Karpas-422 (cell line): ENCODE measurements at regions not wholly inside any gene's neighbourhood (a gene's known extent, or its start where the extent isn't known, plus 50 kb on each side); places are given as distances from the start of the nearest gene placed in this dataset.
"Not testable (repeated sequence)": the region's sequence is repeated elsewhere in the genome, so short reads cannot be mapped to it uniquely, and the experiment has no call there.

ENCODE experiments used
- DNase-seq: peaks from one replicate; pipeline ENCODE4 v3.0.0-alpha.2; 2015
- H2AFZ ChIP-seq: fragments of 200-600 bp; sonication (generic); 2 replicates; pipeline ENCODE4 v1.6.1; 2014; ENCODE audit warnings: antibody characterized with exemption, low read length, mixed read lengths
- H3K27ac ChIP-seq: fragments of 200-600 bp; sonication (generic); 2 replicates; pipeline ENCODE4 v1.5.1; 2014; ENCODE audit warnings: mild to moderate bottlenecking, low read length, moderate library complexity
- H3K27me3 ChIP-seq: fragments of 200-600 bp; sonication (generic); 2 replicates; pipeline ENCODE4 v1.6.1; 2014; ENCODE audit warnings: low read length, mixed read lengths
- H3K36me3 ChIP-seq: fragments of 200-600 bp; sonication (generic); 2 replicates; pipeline ENCODE4 v1.6.1; 2014; ENCODE audit warnings: low read length, mixed read lengths; ENCODE audit not compliant: insufficient read depth
- H3K4me1 ChIP-seq: fragments of 200-600 bp; sonication (generic); 2 replicates; pipeline ENCODE4 v1.6.1; 2014; ENCODE audit warnings: mild to moderate bottlenecking, low read length, mixed read lengths
- H3K4me2 ChIP-seq: fragments of 200-600 bp; sonication (generic); 2 replicates; pipeline ENCODE4 v1.6.1; 2014; ENCODE audit warnings: low read length, low read depth, mild to moderate bottlenecking; ENCODE audit not compliant: poor library complexity, severe bottlenecking
- H3K4me3 ChIP-seq: fragments of 200-600 bp; sonication (generic); 2 replicates; pipeline ENCODE4 v1.5.1; 2014; ENCODE audit warnings: mild to moderate bottlenecking, antibody characterized with exemption, low read length, mixed read lengths
- H3K79me2 ChIP-seq: fragments of 200-600 bp; sonication (generic); 2 replicates; pipeline ENCODE4 v1.6.1; 2014; ENCODE audit warnings: mild to moderate bottlenecking, low read length, mixed read lengths
- H3K9ac ChIP-seq: fragments of 200-600 bp; sonication (generic); 2 replicates; pipeline ENCODE4 v1.6.0; 2014; ENCODE audit warnings: low read length
- H3K9me2 ChIP-seq: fragments of 200-600 bp; sonication (generic), shearing (Covaris generic); replicated peaks from 2 replicates; pipeline ENCODE4 v1.6.0; 2014; ENCODE audit warnings: mild to moderate bottlenecking, low read length, moderate library complexity; ENCODE audit not compliant: insufficient read depth
- H3K9me3 ChIP-seq: fragments of 300-700, 200-600 bp; sonication (generic); 2 replicates; pipeline ENCODE4 v1.6.1; 2014; ENCODE audit warnings: low read length, mixed read lengths
- H4K20me1 ChIP-seq: fragments of 200-600 bp; sonication (generic); 2 replicates; pipeline ENCODE4 v1.6.1; 2014; ENCODE audit warnings: mild to moderate bottlenecking, antibody characterized with exemption, low read length, low read depth; ENCODE audit not compliant: insufficient read depth

DNA sequence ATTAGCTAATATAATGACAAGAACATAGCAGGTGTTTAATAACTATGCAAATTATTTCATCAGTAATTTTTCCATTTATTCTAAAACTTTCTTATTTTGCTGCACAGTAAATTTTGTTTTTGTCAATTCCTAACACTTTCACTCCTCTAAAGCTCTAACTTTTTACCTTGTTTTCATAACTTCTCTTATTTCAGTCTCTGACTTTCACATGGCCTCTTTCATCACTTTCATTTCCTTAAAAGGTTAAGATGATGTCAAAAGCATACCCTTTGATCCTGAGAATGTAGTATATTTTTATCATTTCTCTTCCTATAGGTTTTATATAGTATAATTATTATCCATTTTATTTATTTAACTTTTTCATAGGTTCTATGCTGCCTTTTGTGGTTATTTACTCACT lies 1325.8 kb upstream of the ALCAM start:
- no peaks in the 10 kb centered on the region for H3K27me3 ChIP-seq
- H3K9me3 ChIP-seq = peaks cover 6% of the 10 kb centered on the region
- H3K4me2 ChIP-seq = no peak overlapping the region
- no peaks in the 10 kb centered on the region for H3K36me3 ChIP-seq
- H3K9ac ChIP-seq = no peak overlapping the region
- DNase-seq = no peak
- no peaks in the 10 kb centered on the region for H4K20me1 ChIP-seq
- H2AFZ ChIP-seq = no peak overlapping the region
- H3K27ac ChIP-seq = no peak overlapping the region
- H3K4me3 ChIP-seq = no peak overlapping the region
- H3K9me2 ChIP-seq = no peaks in the 10 kb centered on the region
- H3K4me1 ChIP-seq = no peaks in the 10 kb centered on the region
- no peaks in the 10 kb centered on the region for H3K79me2 ChIP-seq

DNA sequence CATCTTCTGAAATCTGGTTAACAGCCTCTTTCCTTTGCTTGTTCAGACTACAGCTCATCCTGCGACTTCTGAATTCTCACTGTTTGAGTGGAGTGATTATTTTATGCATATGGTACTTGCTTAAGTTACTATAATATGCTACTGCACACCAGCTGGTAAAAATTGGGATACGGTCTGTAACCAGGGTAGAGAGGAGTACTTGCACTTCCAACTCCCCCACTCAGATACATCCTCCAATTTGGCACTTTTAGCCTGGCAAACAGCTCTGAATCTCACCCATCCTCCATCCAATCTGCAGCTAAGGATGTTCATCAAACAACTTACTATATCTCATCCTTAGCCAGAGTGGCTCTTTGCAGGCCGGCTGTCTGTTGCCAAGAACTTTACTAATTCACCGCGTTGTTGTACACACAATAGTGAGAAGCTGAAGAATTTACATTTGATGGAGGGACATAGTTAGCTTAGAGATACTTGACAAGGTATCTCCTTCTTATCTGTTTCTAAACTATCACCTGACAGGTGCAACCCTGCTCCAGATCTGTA lies 1323.6 kb upstream of the ALCAM start:
- not testable (repeated sequence) for H3K27me3 ChIP-seq, H3K9ac ChIP-seq, DNase-seq, H4K20me1 ChIP-seq, H2AFZ ChIP-seq, H3K79me2 ChIP-seq, H3K4me1 ChIP-seq, H3K4me2 ChIP-seq, H3K4me3 ChIP-seq, H3K9me2 ChIP-seq, H3K27ac ChIP-seq, H3K9me3 ChIP-seq, H3K36me3 ChIP-seq

DNA sequence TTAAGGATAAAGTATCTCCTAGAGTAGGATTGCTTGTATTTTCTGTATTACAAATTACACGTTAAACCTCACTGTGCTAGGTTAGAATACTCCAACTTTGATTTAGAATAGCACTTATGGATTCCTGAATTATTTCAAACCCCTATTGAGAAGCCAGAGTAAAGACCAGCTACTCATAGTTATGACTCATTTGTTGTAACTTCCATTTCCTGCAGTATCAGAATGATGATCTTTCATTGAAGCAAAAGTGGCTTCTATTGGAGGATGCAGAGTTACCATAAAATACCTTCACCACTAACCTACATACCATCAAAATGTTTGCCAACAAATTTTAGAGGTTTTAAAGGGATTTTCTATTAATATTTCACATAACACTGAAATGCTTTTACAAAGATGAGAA lies 1322.7 kb upstream of the ALCAM start:
- Histone ChIP-seq H3K27ac (no peak overlapping the region), H3K9ac (no peak overlapping the region), H3K4me1 (no peaks in the 10 kb centered on the region), H3K4me2 (no peak overlapping the region), H3K9me3 (peaks cover 4% of the 10 kb centered on the region), H2AFZ (no peak overlapping the region), H3K9me2 (no peaks in the 10 kb centered on the region), H3K27me3 (no peaks in the 10 kb centered on the region), H3K4me3 (no peak overlapping the region), H4K20me1 (no peaks in the 10 kb centered on the region), H3K79me2 (no peaks in the 10 kb centered on the region), H3K36me3 (no peaks in the 10 kb centered on the region)
- no peak for DNase-seq

DNA sequence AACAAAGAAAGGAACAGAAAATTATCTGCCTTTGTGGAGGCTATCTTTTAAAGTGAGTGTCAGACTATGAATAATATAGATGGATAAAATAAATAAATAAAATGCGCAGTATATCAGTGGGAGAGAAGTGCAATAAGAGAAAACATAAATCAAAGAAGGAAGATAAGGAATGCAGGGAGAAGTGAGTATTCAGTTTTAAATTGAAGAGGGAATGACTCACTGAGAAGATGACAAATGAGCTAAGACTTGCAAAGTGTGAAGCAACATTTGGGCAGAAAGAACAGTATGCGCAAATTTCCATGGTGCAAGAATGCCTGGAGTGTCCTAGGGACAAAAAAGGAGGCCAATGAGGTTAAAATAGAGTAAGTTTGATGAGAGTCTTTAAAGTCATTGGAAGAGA lies 1300.1 kb upstream of the ALCAM start:
- H3K4me3 ChIP-seq = no peak overlapping the region
- DNase-seq = no peak
- no peaks in the 10 kb centered on the region for H3K27me3 ChIP-seq
- H3K9me3 ChIP-seq = no peaks in the 10 kb centered on the region; the same call in 1 of the 2 replicates
- H3K4me2 ChIP-seq = no peak overlapping the region
- H2AFZ ChIP-seq = no peak overlapping the region
- H3K9me2 ChIP-seq = no peaks in the 10 kb centered on the region
- no peak overlapping the region for H3K9ac ChIP-seq
- no peaks in the 10 kb centered on the region for H4K20me1 ChIP-seq
- no peaks in the 10 kb centered on the region for H3K36me3 ChIP-seq
- H3K79me2 ChIP-seq = no peaks in the 10 kb centered on the region
- H3K27ac ChIP-seq = no peak overlapping the region
- no peaks in the 10 kb centered on the region for H3K4me1 ChIP-seq

DNA sequence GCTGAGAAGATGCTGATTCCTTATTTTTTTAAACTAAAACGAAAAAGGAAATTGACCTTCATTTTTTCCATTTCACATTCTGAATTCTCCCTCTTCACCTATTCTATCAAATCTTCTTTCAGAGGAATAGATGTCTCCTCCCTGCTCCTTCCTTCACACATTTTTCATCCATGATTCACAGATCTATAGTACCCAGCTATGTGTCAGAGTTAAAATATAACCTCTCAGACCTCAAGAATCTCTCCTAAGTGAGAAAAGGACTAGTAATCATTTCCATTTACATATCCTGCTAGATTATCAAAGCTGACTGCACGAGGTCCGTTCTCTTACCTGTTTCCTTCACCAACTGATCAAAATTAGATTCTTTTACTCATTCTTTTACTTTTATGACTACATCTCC lies 1297.6 kb upstream of the ALCAM start:
- H3K27me3 ChIP-seq = no peaks in the 10 kb centered on the region
- no peaks in the 10 kb centered on the region for H3K4me1 ChIP-seq
- no peak overlapping the region for H3K4me3 ChIP-seq
- no peaks in the 10 kb centered on the region for H3K36me3 ChIP-seq
- no peak overlapping the region for H3K4me2 ChIP-seq
- no peak overlapping the region for H3K27ac ChIP-seq
- no peaks in the 10 kb centered on the region for H3K9me2 ChIP-seq
- H3K79me2 ChIP-seq = no peaks in the 10 kb centered on the region
- DNase-seq = no peak
- H3K9me3 ChIP-seq = no peaks in the 10 kb centered on the region
- H2AFZ ChIP-seq = no peak overlapping the region
- H4K20me1 ChIP-seq = no peaks in the 10 kb centered on the region
- H3K9ac ChIP-seq = no peak overlapping the region

DNA sequence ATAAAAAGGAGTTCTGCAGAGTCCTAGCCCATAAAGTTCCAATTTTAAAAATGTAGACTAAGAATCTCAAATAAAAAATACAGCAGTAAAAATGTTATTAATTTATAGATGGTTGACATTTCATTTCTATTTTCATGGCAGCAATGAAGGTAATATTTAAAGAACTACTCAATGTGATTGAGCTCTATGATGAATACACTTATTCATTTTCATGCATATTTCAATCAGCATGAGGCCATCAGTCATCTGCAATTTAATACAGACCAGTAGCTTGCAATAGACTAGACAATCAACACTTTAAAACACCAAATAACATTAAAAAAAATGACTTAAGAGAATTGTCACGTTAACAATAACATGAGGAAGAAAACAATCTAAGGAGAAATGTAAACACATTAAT lies 1295.8 kb upstream of the ALCAM start:
- no peaks in the 10 kb centered on the region for H3K9me2 ChIP-seq
- no peaks in the 10 kb centered on the region for H3K36me3 ChIP-seq
- no peaks in the 10 kb centered on the region for H3K79me2 ChIP-seq
- no peaks in the 10 kb centered on the region for H4K20me1 ChIP-seq
- no peak overlapping the region for H3K9ac ChIP-seq
- H3K4me3 ChIP-seq = no peak overlapping the region
- H3K4me1 ChIP-seq = no peaks in the 10 kb centered on the region
- H3K27me3 ChIP-seq = no peaks in the 10 kb centered on the region
- H3K4me2 ChIP-seq = no peak overlapping the region
- no peaks in the 10 kb centered on the region for H3K9me3 ChIP-seq
- no peak overlapping the region for H3K27ac ChIP-seq
- H2AFZ ChIP-seq = no peak overlapping the region
- no peak for DNase-seq

DNA sequence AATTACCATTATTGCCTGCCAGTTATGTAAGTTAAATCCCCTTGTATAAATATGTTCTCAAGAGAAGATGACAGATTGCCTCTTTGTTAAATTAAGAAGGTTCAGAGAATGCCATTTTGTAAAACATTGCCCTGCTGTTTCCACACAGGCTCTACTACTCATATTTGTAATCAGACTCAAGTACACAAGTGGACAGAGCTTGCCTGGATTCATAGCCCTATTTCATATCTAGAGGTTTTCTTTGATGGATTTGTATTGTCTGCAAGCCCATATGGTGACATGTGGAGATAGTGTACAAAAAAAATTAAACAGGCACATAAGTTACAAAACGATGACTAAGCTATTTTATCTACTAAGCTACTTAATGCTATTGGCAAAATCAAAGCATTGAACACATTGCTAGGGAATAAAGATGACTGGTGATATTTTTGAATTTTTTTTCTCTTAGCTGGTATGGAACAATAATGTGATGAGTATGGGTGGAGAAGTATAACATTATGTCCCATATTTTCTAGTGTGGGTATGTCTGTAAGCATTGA lies 1286.6 kb upstream of the ALCAM start:
- no peaks in the 10 kb centered on the region for H4K20me1 ChIP-seq
- DNase-seq = no peak
- no peaks in the 10 kb centered on the region; the same call in 1 of the 2 replicates for H3K9me2 ChIP-seq
- H3K4me2 ChIP-seq = no peak overlapping the region
- H3K27ac ChIP-seq = no peak overlapping the region
- H3K27me3 ChIP-seq = no peaks in the 10 kb centered on the region
- no peaks in the 10 kb centered on the region for H3K79me2 ChIP-seq
- H3K9me3 ChIP-seq = no peaks in the 10 kb centered on the region
- no peak overlapping the region for H3K4me3 ChIP-seq
- H2AFZ ChIP-seq = no peak overlapping the region
- H3K9ac ChIP-seq = no peak overlapping the region
- H3K4me1 ChIP-seq = no peaks in the 10 kb centered on the region
- no peaks in the 10 kb centered on the region for H3K36me3 ChIP-seq

DNA sequence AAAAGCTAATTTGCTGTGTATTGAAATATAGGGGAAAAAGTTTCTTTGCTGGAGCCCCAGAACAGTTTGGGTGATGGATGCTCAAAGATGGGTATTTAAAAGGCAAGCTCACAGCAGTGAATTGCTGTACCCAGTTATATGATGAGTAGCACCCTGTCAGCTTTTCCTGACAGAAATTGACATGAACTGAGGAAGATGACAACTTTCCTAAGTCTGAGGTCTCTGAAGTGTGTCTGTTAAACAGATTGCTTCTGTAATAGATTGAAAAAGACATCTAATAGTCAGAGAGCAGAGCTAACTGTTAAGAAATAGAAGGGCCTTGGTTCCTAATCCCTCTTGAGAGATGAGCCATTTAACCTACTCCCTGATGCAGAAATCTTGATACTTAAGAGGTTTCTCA lies 1278.0 kb upstream of the ALCAM start:
- DNase-seq = no peak
- Histone ChIP-seq H3K27me3 (no peaks in the 10 kb centered on the region), H3K36me3 (no peaks in the 10 kb centered on the region), H3K9me2 (no peaks in the 10 kb centered on the region), H3K9ac (no peak overlapping the region), H3K4me1 (no peaks in the 10 kb centered on the region), H3K9me3 (no peaks in the 10 kb centered on the region), H3K4me3 (no peak overlapping the region), H4K20me1 (no peaks in the 10 kb centered on the region), H2AFZ (no peak overlapping the region), H3K27ac (no peak overlapping the region), H3K79me2 (no peaks in the 10 kb centered on the region), H3K4me2 (no peak overlapping the region)

DNA sequence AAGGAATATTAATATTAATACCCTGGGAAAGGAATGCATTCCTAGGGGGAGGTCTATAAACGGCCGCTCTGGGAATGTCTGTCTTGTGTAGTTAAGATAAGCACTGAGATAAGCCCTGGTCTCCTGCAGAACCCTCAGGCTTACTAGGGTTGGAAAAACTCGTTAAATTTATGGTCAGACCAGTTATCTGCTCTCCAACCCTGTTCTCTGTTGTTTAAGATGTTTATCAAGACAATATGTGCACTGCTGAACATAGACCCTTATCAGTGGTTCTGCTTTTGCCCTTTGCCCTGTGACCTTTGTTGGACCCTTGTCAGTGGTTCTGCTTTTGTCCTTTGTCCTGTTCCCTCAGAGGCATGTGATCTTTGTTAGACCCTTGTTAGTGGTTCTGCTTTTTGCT lies 1276.7 kb upstream of the ALCAM start:
- H3K9me2 ChIP-seq, H3K79me2 ChIP-seq, DNase-seq, H2AFZ ChIP-seq, H3K4me3 ChIP-seq, H3K27ac ChIP-seq, H3K9me3 ChIP-seq, H3K9ac ChIP-seq, H3K4me1 ChIP-seq, H4K20me1 ChIP-seq, H3K36me3 ChIP-seq, H3K4me2 ChIP-seq, H3K27me3 ChIP-seq: not testable (repeated sequence)
